GM19025 (cell line): ENCODE measurements at regions not wholly inside any gene's neighbourhood (a gene's known extent, or its start where the extent isn't known, plus 50 kb on each side); places are given as distances from the start of the nearest gene placed in this dataset.

Source experiments
- ATAC-seq: cut with Tn5 transposase; IDR thresholded peaks from one replicate; pipeline ENCODE4 v1.9.1; 2021; ENCODE audit warnings: mild to moderate bottlenecking, low read depth, moderate library complexity; ENCODE audit not compliant: unreplicated experiment

GRCh38 chr12:34340534-34341361, 318.5 kb downstream of the ALG10 start:
- ATAC-seq: no peak

- no peak for ATAC-seq
Measured at GRCh38 chr12:34341362-34341733, 319.1 kb downstream of the ALG10 start.

GRCh38 chr12:34342048-34342447, 319.8 kb downstream of the ALG10 start:
- no peak for ATAC-seq

- ATAC-seq: no peak
Measured at GRCh38 chr12:34343345-34343744, 321.0 kb downstream of the ALG10 start.

GRCh38 chr12:34343766-34344165, 321.5 kb downstream of the ALG10 start:
- no peak for ATAC-seq

GRCh38 chr12:34344851-34345522, 322.7 kb downstream of the ALG10 start:
- ATAC-seq: no peak

- no peak for ATAC-seq
Measured at GRCh38 chr12:34345801-34346200, 323.5 kb downstream of the ALG10 start.

GRCh38 chr12:34346372-34347034, 324.2 kb downstream of the ALG10 start:
- ATAC-seq: no peak

GRCh38 chr12:34347367-34347766, 325.1 kb downstream of the ALG10 start:
- ATAC-seq: no peak

GRCh38 chr12:34348064-34348463, 325.8 kb downstream of the ALG10 start:
- no peak for ATAC-seq

- no peak for ATAC-seq
Measured at GRCh38 chr12:34348836-34349672, 326.8 kb downstream of the ALG10 start.

- no peak for ATAC-seq
Measured at GRCh38 chr12:34349673-34349961, 327.3 kb downstream of the ALG10 start.

- ATAC-seq: no peak
Measured at GRCh38 chr12:34350092-34351041, 328.1 kb downstream of the ALG10 start.

- ATAC-seq: no peak
Measured at GRCh38 chr12:34352098-34352497, 329.8 kb downstream of the ALG10 start.

GRCh38 chr12:34354239-34355200, 332.2 kb downstream of the ALG10 start:
- ATAC-seq: no peak

- ATAC-seq: no peak
Measured at GRCh38 chr12:34356233-34356987, 334.1 kb downstream of the ALG10 start.

- no peak for ATAC-seq
Measured at GRCh38 chr12:34357791-34358190, 335.5 kb downstream of the ALG10 start.

- no peak for ATAC-seq
Measured at GRCh38 chr12:34358198-34358597, 335.9 kb downstream of the ALG10 start.
